GM19455 (cell line): ENCODE measurements at regions not wholly inside any gene's neighbourhood (a gene's known extent, or its start where the extent isn't known, plus 50 kb on each side); places are given as distances from the start of the nearest gene placed in this dataset.

Experiments
- ATAC-seq: cut with Tn5 transposase; IDR thresholded peaks from one replicate; pipeline ENCODE4 v1.9.1; 2021; ENCODE audit not compliant: unreplicated experiment

GRCh38 chr2:38509947-38510326, 92.8 kb downstream of the HNRNPLL start:
- no peak for ATAC-seq

- ATAC-seq = no peak
Measured at GRCh38 chr2:38509314-38509946, 93.3 kb downstream of the HNRNPLL start.

DNA sequence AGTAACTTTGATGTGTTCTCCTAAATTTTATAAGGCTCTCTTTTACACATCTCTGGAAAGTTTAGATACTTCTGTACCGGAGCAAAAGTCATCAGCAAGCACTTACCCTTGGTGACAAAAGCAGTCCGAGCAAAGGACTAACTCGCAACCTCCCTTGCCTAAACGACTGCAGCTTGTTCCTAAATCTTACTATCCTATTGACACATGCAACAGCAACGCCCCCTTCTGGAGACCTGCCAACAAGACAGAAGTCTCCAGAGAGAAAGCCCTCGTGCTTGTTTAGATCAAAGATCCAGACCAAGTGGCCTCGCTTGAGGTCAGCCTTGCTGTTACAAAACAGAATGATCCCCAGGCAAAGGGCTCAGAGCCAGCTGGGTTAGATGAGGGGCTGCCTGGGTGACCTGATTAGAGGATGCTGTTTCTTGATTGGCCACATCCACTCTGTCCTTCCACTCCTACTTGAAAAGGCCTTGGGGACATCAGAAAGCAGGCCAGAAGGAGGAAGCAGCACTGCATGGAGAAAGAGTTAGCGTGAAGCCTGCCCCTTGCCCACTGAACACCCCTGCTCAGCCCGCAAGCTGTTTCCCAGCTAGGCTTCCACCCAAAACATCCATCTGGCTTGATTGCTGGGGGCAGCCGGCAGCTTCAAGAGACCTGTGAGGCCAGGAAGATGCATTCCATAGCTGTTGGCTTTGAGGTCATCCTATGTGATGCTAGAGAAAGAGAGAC, 94.3 kb downstream of the HNRNPLL start:
- no peak for ATAC-seq

DNA sequence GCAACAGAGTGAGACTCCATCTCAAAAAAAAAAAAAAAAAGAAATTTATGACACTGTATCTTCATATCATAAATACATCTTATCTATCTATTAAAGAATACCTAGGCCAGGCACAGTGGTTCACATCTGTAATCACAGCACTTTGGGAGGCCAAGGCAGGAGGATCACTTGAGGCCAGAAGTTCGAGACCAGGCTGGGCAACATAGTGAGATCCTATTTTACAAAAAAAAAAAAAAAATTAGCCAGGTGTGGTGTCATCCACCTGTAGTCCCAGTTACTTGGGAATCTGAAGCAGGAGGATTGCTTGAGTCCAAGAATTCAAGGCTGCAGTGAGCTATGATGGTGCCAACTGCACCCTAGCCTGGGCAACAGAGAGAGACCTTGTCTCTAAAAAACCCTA, 95.0 kb downstream of the HNRNPLL start:
- no peak for ATAC-seq

GRCh38 chr2:38505779-38506178, 96.9 kb downstream of the HNRNPLL start:
- ATAC-seq = no peak

GRCh38 chr2:38504169-38504568, 98.6 kb downstream of the HNRNPLL start:
- ATAC-seq = no peak

- ATAC-seq = no peak
Measured at GRCh38 chr2:38502107-38502506, 100.6 kb downstream of the HNRNPLL start.

GRCh38 chr2:38500283-38500634, 102.5 kb downstream of the HNRNPLL start:
- ATAC-seq = no peak

DNA sequence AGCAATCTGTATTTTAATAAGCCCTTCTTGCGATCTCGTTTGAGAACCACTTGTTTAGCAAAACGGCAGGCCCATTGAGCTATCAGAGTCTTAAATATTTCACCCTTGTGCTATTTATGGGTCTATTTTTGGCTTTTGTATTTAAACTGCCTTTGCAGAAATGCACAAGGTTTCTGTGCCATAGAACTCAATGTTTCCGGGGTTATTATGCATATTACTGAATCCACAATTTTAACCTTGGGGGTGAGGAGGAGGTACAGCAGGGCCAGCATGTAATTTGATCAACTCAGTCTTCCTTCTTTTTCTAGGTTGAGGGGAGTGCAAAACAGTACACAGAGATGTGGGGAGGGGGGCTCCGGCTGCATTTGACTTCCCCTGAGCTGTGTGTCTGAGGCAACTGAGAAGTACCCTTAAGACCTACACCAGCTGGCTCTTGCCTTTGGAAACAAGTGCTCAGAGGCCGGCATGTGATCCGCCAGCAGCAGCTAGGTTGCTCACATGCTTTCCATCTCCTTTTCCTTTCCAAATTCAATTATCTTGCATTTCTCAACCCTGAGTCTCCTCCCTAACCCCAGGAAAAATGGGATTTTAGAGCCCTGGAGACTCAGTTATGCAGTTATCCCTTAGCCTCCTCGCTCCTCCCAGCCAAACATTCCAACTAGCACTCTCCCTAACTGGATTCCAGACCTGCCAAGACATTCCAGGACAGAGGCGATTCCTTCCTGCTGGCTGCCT, 103.0 kb downstream of the HNRNPLL start:
- no peak for ATAC-seq

DNA sequence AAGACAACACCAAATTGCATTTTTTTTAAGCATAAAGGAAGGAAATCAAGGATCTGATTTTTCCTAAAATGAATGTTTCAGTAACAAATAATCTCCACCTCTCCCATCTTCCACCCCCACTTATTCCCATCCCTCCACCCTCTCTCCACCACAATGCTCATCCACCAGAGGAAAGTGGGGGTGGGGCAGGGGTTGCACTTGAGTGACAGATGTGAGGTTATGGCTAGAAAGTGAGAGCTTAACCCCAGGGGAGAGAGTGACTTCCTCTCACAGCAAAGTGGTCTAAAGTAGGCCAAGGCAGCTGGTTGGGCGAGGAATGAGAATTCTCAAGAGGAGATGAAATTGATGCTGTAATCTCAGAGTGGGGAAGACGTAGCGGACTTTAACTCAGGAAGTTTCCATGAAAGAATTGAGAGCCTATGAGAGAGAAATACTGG, 104.7 kb downstream of the HNRNPLL start:
- no peak for ATAC-seq

GRCh38 chr2:38497670-38498037, 105.1 kb downstream of the HNRNPLL start:
- no peak for ATAC-seq

- no peak for ATAC-seq
Measured at GRCh38 chr2:38496927-38497669, 105.6 kb downstream of the HNRNPLL start.

- no peak for ATAC-seq
Measured at GRCh38 chr2:38495880-38496279, 106.8 kb downstream of the HNRNPLL start.

DNA sequence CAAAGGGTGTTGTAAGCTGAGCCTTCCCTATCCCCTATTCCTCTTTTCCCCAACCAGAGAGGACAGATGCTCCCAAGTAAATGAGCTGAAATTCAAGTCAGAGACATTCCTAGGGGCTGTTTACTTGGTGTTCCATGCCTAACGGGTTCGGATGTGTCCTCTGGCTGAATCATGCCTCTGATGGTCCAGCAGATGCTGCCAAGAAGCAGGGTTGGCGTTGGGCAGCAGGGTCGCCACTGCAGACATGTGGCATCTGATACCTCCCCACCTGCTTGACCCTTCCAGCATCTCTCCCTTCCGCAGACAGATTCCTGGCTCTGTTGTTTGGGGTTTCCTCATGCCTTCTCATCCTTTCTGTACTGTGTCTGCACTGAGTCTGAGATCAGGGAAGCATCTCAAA, 108.3 kb downstream of the HNRNPLL start:
- ATAC-seq = no peak

DNA sequence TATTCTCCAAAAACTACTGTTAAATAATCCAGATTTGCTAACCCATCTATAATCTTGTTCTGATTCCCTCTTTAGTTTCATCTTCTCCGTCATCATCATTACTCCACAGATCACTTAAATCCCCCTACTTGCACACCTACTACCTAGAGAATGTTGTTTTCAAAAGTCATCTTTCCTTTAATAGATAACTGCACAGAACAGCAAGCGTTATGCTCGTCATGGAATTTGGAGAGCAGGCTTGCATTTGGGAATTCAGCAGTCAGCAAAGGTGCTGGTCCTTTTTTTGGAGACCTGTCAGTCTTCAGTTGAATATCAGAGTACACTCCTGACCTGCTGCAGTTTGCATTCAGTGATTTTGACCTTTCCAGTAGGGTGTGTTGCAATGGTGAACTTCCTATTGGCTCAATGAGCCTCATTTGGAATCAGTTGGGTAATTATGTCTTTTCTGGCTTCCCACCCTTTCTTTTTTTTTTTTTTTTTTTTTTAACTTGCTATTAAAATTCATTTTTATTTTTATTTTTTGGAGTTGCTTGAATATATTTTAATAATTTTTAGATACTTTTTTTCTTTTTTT, 110.6 kb downstream of the HNRNPLL start:
- ATAC-seq = no peak

DNA sequence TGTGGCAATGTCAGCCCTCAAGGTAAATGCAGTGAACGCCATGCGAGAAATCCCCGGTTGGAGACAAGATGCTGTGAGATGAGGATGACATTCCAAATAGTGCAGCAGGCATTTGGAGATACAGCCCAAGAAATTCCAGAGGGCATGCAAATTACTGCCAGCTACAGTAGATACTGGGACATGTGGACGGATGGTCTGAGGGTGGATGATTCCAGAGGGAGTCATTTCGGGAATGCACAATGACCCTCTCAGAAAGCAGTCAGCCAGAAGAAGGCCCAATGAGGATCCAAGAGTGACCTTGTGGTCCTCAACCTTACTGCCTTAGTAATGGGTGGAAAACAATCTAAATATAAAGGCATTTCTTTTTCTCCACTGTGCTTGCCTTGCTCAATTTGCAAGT, 111.3 kb downstream of the HNRNPLL start:
- ATAC-seq = no peak

DNA sequence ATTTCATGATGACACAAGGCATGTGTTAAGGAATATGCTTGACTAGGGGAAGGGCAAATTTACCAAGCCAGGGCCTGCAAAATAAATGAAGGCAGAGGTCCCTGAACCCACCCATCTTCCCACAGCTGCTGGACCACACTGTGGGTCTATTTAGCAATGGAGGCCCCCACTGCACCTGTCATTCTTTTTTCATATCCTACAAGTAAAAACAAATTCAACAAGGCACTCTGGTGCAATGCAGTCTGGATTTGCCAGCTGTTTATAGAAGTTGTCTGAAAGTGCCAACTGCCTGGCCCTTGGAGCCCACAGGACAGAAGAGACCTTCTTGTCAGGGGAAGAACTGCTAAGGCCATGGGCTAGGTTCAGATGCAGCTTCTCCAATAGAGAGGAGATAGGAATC, 112.8 kb upstream of the ATL2 start:
- no peak for ATAC-seq

GRCh38 chr2:38487852-38488251, 110.8 kb upstream of the ATL2 start:
- ATAC-seq = no peak

DNA sequence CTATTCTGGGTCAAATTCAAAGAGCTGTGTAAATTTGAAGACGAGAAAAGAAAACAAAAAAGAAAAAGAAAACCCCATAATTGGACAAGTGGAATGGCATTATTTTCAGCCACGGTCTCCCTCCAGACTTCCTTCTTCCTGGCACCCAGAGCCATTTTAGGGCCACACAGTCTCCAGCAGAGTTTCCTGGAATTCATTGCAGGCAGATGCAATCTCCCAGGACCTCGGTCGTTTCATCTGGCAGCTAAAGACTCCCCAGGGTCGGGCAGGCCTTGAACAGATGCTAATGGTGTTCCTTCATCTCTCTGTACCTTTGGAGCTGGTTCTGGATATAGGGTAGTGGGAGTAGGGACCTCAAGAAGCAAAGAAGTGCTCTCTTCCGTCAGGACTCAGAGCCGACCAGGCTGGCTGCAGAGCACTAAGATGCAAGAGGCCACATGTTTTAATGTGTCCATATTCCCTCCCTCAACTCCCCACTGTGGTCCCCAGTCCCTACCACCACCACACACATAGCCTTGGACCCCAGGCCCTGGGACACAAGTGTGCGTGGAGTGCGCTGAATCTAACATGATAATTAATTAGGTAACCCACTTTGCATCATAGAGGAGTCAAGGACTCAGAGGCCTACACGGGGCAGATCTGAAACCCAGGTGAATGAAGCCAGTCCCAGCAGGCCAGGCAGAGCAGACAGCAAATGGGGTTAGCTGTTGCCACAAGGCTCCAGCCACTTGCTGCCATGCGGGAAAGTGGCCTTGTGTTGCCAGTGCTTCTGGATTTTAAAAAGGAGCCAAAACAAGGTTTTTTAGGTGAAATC, 109.3 kb upstream of the ATL2 start:
- ATAC-seq = no peak

GRCh38 chr2:38485734-38486133, 108.7 kb upstream of the ATL2 start:
- ATAC-seq = peak; percentile 93
